Colonic mucosa (tissue), 4 donors: ENCODE measurements at regions not wholly inside any gene's neighbourhood (a gene's known extent, or its start where the extent isn't known, plus 50 kb on each side); places are given as distances from the start of the nearest gene placed in this dataset.

ENCODE experiments used
- DNase-seq: peaks from one replicate; pipeline ENCODE4 v3.0.0-alpha.2; 2020
- H3K27ac ChIP-seq: fragments of 200-600 bp; one replicate; pipeline ENCODE4 v1.8.0; 2021
- H3K27me3 ChIP-seq: fragments of 200-600 bp; one replicate; pipeline ENCODE4 v1.8.0; 2021
- H3K36me3 ChIP-seq: fragments of 200-600 bp; one replicate; pipeline ENCODE4 v1.8.0; 2021
- H3K4me1 ChIP-seq: fragments of 200-600 bp; one replicate; pipeline ENCODE4 v1.8.0; 2021; ENCODE audit warnings: mild to moderate bottlenecking
- H3K4me3 ChIP-seq: fragments of 200-600 bp; one replicate; pipeline ENCODE4 v1.8.0; 2021
- H3K9ac ChIP-seq, 2 donors: one replicate each; pipeline ENCODE4 v1.7.0; 2013; ENCODE audit warnings: control low read depth in 2 of 2, low read depth in 2 of 2, low read length in 2 of 2
- H3K9me3 ChIP-seq: fragments of 200-600 bp; one replicate; pipeline ENCODE4 v1.8.0; 2021
- intact Hi-C: fragments of 100-400 bp; cut with DNase I; formaldehyde crosslinking; loops from one replicate; pipeline ENCODE4 v1.14.1; 2022
- TF ChIP-seq, protein P1 (sequence below): fragments of 200-600 bp; IDR thresholded peaks from one replicate; pipeline ENCODE4 v1.8.0; 2022; ENCODE audit warnings: antibody characterized with exemption, mild to moderate bottlenecking
- donor health status: healthy.
- donor health status: DM: no; HTN: no; CAD: no.
- donor health status: DM: no; HTN: no; CAD: no.

GRCh38 chr1:97999320-97999719 lies 78.5 kb upstream of the DPYD start:
- no peaks in the 10 kb centered on the region for H3K36me3 ChIP-seq
- intact Hi-C loops = no loop called here

DNA sequence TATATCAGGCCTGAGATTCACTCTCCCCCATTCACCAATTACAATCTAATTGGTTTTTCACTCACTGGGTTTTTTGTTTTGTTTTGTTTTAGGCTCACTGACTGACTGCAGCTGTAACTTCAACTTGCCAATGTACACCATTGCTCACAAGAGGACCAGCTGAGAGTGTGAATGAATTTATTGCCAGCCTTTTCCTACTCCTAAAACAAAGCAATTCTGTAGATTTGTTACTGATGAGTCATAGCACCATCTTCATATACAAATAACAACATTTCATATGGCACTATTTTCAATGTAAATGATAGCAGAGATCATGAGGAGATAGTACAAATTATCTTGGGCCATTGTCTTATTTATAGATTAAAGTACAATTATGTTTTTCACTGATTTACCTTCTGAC lies 76.0 kb upstream of the DPYD start:
- Histone ChIP-seq H3K4me1 (no peaks in the 10 kb centered on the region), H3K27me3 (no peaks in the 10 kb centered on the region), H3K36me3 (no peaks in the 10 kb centered on the region), H3K9ac (no peak overlapping the region), H3K9me3 (no peaks in the 10 kb centered on the region), H3K4me3 (no peak overlapping the region), H3K27ac (no peak overlapping the region)
- intact Hi-C loops = no loop called here
- TF ChIP-seq, protein P1, sequence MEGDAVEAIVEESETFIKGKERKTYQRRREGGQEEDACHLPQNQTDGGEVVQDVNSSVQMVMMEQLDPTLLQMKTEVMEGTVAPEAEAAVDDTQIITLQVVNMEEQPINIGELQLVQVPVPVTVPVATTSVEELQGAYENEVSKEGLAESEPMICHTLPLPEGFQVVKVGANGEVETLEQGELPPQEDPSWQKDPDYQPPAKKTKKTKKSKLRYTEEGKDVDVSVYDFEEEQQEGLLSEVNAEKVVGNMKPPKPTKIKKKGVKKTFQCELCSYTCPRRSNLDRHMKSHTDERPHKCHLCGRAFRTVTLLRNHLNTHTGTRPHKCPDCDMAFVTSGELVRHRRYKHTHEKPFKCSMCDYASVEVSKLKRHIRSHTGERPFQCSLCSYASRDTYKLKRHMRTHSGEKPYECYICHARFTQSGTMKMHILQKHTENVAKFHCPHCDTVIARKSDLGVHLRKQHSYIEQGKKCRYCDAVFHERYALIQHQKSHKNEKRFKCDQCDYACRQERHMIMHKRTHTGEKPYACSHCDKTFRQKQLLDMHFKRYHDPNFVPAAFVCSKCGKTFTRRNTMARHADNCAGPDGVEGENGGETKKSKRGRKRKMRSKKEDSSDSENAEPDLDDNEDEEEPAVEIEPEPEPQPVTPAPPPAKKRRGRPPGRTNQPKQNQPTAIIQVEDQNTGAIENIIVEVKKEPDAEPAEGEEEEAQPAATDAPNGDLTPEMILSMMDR = no peak
- no peak for DNase-seq

More at GRCh38 chr1:97999320-97999719, 78.5 kb upstream of the DPYD start:
- Histone ChIP-seq H3K27me3 (no peaks in the 10 kb centered on the region), H3K9me3 (no peaks in the 10 kb centered on the region), H3K27ac (no peak overlapping the region), H3K4me1 (no peaks in the 10 kb centered on the region), H3K4me3 (no peak overlapping the region), H3K9ac (no peak overlapping the region)
- DNase-seq = no peak
- TF ChIP-seq, protein P1 = no peak

DNA sequence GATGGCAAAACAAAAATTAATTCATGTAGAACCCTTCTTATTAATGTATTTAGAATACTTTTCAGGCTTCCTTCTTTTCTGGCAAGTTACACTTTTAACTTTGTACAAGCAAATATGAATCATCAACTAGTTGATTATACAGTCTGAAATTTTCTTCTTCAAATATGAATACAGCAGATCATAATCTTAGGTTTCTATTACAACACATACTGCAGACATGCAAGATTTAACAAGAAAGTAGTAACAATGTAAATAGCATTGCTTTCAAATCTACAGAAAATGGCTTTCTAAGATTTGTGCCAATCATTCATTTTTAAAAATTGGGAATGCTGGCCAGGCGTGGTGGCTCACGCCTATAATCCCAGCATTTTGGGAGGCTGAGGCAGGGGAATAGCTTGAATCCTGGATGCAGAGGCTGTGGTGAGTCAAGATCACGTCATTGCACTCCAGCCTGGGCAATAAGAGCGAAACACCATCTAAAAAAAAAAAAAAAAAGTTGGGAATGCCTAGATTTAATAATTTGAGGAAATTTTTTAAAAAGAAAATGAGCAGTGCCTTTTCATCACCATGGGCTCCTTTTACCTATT lies 68.4 kb upstream of the DPYD start:
- no peaks in the 10 kb centered on the region for H3K36me3 ChIP-seq
- H3K4me1 ChIP-seq = no peaks in the 10 kb centered on the region
- DNase-seq = no peak
- intact Hi-C loops = no loop called here
- H3K27ac ChIP-seq = no peak overlapping the region
- TF ChIP-seq, protein P1 = no peak
- H3K4me3 ChIP-seq = no peak overlapping the region
- H3K9ac ChIP-seq = no peak overlapping the region
- H3K9me3 ChIP-seq = no peaks in the 10 kb centered on the region
- no peaks in the 10 kb centered on the region for H3K27me3 ChIP-seq

GRCh38 chr1:97986041-97987005 lies 65.5 kb upstream of the DPYD start:
- TF ChIP-seq, protein P1 = no peak
- no peak for DNase-seq
- Histone ChIP-seq H3K9ac (no peak overlapping the region), H3K36me3 (no peaks in the 10 kb centered on the region), H3K4me1 (no peaks in the 10 kb centered on the region), H3K27ac (no peak overlapping the region), H3K9me3 (no peaks in the 10 kb centered on the region), H3K4me3 (no peak overlapping the region), H3K27me3 (no peaks in the 10 kb centered on the region)
- intact Hi-C loops = no loop called here

GRCh38 chr1:97983126-97983525 lies 62.3 kb upstream of the DPYD start:
- no peak for DNase-seq
- no peaks in the 10 kb centered on the region for H3K27me3 ChIP-seq

More at GRCh38 chr1:97983126-97983525, 62.3 kb upstream of the DPYD start:
- H3K36me3 ChIP-seq = no peaks in the 10 kb centered on the region
- no peak overlapping the region for H3K4me3 ChIP-seq
- H3K4me1 ChIP-seq = no peaks in the 10 kb centered on the region
- intact Hi-C loops = no loop called here
- H3K27ac ChIP-seq = no peak overlapping the region
- H3K9ac ChIP-seq = no peak overlapping the region
- H3K9me3 ChIP-seq = no peaks in the 10 kb centered on the region
- TF ChIP-seq, protein P1 = no peak
